Sigmoid colon (tissue), 4 donors: ENCODE measurements at regions not wholly inside any gene's neighbourhood (a gene's known extent, or its start where the extent isn't known, plus 50 kb on each side); places are given as distances from the start of the nearest gene placed in this dataset.

Source experiments
- POLR2AphosphoS5 ChIP-seq, 4 donors: sonication (generic); formaldehyde crosslinking; IDR thresholded peaks; one replicate each; pipeline ENCODE4 v1.6.1; 2017; ENCODE audit warnings: antibody characterized with exemption in 4 of 4
- TF ChIP-seq, protein P1 (sequence below), 4 experiments: fragments of 450-650 bp in 3 of 4; fragments of 200-600 bp in 1 of 4; IDR thresholded peaks; one replicate each; pipeline ENCODE4 v1.5.1; 2016 to 2019; ENCODE audit warnings: antibody characterized with exemption in 4 of 4, mild to moderate bottlenecking in 3 of 4, moderate library complexity in 2 of 4

DNA sequence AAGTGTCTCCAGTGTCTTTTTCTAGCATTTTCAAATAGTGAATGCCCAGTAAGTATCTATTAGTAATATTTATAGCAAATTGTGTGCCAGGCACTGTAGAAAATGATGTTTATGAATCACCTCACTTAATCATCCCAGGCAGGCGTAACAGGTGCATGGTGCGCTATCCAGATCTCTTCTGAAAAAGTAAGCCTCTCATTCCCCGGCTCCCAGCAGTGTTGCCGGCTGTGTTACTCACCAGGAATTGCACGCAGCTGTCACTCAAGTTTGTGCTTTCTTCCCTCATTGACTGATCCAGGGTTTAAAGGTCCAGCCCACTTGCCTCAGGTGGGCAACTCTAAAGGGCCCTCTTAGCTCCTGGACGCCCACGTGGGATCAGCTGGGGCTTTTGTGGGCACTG, 173.8 kb upstream of the RASSF8 start:
- no peak for TF ChIP-seq POLR2AphosphoS5 (IDR thresholded peaks at IDR 0.05)
- TF ChIP-seq, protein P1, sequence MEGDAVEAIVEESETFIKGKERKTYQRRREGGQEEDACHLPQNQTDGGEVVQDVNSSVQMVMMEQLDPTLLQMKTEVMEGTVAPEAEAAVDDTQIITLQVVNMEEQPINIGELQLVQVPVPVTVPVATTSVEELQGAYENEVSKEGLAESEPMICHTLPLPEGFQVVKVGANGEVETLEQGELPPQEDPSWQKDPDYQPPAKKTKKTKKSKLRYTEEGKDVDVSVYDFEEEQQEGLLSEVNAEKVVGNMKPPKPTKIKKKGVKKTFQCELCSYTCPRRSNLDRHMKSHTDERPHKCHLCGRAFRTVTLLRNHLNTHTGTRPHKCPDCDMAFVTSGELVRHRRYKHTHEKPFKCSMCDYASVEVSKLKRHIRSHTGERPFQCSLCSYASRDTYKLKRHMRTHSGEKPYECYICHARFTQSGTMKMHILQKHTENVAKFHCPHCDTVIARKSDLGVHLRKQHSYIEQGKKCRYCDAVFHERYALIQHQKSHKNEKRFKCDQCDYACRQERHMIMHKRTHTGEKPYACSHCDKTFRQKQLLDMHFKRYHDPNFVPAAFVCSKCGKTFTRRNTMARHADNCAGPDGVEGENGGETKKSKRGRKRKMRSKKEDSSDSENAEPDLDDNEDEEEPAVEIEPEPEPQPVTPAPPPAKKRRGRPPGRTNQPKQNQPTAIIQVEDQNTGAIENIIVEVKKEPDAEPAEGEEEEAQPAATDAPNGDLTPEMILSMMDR (IDR thresholded peaks at IDR 0.05) = no peak
